SKM-1 treated with dmso at 0.1 percent for 144 hours (cell line): ENCODE measurements at regions not wholly inside any gene's neighbourhood (a gene's known extent, or its start where the extent isn't known, plus 50 kb on each side); places are given as distances from the start of the nearest gene placed in this dataset.
"Not testable (repeated sequence)": the region's sequence is repeated elsewhere in the genome, so short reads cannot be mapped to it uniquely, and the experiment has no call there.

Experiments used
- DNase-seq: peaks from one replicate; lab custom pipeline; 2025; ENCODE audit not compliant: unreplicated experiment; lab: John Stamatoyannopoulos, UW

DNA sequence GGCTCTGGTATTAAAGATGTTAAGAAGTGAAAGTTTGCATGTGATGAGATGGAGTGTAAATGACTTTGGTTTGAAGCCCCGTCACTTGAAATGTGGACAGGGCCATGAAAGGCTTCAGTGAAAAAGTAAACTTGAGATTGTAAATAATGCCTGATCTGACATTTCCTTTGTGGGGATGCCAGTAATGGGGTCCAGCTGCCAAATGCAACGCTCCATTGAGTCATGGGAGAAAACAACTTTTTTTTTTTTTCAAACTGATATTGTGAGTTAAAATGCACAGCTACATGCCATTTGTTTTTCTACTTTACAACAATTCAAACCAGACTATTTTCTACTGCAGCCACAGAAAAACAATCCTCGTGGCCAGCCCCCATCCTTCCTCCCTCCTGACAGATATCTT, 327.0 kb upstream of the TNC start:
- no peak for DNase-seq

DNA sequence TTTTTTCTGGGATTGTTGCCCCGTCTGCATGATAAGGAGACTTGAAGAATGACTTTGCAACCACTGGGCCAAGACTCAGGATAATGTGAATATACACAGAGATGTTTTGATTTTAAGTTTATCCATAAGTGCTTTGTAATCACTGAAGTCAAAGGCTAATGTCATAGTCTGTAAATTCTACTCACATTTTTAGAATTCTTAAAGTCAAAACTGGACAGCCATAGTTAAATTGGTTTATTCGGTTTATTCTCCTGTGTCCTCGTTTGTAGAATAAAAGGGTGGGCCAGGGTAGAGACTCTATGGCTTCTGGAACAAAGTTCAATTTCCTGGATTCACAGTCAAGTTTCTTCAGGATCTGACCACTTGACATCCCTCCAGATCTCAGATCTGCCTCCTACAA, 327.7 kb upstream of the TNC start:
- DNase-seq = no peak

DNA sequence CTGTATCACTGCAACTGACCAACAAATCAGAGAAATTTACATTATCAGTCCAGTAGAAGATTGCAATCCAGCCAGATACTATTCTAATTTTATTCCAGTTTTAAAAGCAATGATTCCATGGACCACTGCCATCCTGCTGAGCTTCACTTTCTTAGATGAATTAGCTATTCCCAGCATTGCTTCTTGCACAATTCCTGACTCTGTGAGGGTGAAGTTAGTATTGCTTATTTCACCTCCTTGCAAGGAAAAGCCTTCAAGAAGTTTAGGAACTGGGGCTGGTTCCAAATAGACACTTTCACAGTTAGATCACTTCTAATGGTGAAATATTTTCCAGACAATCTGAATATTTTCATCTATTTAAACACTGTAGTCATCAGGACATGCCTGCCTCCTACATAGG, 338.6 kb upstream of the TNC start:
- DNase-seq = no peak

DNA sequence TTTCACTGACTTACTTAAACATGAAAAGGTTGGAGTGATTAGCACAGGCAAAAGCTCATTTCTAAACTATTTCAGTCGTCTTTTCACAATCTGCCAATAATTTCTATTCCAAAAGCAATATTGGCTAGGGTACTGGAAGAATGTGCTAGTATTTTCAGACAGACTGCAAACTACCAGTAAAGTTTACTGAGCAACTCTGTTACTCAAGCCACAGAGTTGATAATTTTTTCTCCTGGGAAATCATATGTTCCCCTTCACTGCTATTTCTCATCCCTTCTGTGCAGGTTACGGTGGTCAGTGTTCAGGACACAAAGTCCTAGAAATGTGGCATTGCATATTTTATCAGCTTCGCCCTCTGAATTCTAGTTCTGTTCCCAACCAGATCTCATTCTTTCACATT, 343.3 kb upstream of the TNC start:
- DNase-seq = no peak

DNA sequence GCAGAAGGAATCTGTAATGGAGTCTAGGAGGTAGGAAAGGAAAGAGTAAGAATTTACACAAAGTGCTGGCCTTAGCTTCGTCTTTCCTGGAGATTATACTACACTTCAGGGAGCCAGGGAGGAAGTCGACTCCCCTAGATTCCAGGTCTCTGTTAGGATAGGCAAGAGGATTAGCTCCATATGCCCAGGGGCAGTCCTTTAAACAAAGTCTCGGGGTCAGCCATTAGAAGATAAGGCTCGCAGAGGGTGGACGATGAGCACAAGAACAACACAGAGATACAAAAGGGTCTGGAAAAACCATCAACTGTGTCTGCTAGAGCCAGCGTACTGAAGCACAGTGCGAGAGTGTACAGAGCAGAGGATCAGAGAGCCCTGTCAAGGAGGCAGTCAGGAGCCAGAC, 344.7 kb upstream of the TNC start:
- DNase-seq = no peak

DNA sequence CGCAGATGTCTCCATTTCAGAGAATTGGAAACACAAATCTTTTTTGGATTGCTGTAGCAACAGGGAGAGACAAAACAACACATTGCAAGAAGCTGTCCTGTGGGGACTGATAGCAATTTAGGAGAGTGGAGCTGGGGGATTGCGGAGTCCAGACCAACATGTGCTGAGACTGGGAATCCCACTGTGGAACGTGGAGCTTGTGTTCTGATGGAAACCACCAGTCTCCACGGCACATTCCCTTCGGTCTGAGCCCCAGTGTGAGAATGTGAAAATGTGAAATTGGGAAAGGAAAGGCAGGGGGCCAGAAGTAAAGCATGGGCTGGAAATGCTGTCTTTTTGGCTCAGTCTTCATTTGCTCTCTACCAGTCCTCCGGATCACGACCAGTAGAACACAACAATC, 348.8 kb upstream of the TNC start:
- DNase-seq = no peak

DNA sequence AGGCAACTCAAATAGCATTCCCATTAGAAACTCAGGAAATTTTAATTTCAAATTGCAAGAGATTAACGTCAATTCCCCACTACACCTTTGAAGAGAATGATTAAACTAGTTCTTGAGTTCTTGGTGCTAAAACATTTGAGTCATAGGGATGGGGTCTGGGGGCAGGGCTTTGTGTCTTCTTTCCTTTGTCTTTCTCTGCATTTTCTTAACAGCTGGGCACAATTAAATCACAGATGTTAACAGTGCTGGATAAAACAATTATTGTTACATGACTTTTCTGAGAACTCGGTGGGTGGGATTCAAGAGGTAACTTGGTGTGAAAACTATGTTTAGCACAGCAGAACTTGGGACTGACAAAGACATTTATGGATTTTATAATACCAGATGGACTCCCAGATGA, 351.9 kb upstream of the TNC start:
- no peak for DNase-seq

DNA sequence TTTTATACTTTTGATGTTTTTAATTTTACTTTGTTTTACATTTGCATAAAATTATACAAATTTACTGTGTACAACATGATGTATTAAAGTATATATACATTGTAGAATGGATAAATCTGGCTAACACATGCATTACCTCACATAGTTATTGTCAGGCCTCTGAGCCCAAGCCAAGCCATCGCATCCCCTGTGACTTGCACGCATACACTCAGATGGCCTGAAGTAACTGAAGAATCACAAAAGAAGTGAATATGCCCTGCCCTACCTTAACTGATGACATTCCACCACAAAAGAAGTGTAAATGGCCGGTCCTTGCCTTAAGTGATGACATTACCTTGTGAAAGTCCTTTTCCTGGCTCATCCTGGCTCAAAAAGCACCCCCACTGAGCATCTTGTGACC, 355.1 kb upstream of the TNC start:
- DNase-seq = not testable (repeated sequence)

DNA sequence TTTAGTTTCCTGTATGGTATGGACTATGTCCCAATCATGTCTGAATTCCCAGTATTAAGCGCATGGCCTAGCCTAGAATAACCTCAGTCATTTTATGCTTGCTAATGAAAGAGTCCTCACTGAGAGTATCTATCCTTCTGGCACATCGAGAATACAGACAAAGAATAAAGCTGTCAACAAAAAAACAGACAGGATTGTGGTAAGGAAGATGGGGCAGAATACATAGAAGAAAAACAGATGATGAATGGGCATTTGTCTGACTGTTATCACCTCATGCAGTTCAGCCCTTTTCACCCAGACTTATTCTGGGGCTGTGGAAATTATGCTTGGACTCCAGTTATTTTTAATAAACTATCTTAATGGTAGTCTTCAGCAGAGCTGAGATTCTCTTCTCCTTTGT, 363.8 kb upstream of the TNC start:
- no peak for DNase-seq

DNA sequence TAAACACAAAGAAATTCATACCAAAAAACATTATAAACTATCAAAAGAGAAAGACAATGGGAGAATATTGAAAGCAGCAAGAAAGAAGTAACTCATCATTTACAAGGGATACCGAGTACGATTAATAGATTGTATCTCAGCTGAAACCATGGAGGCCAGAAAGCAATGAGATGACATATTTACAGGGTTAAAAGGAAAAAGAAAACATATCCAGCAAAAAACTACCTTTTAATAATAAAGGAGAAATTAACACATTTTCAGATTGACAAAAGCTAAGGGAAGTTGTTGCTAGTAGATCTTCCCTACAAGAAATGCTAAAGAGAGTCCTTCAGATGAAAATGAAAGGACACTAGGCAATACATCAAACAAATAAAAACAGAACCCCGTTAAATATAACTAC, 364.8 kb upstream of the TNC start:
- DNase-seq = no peak

DNA sequence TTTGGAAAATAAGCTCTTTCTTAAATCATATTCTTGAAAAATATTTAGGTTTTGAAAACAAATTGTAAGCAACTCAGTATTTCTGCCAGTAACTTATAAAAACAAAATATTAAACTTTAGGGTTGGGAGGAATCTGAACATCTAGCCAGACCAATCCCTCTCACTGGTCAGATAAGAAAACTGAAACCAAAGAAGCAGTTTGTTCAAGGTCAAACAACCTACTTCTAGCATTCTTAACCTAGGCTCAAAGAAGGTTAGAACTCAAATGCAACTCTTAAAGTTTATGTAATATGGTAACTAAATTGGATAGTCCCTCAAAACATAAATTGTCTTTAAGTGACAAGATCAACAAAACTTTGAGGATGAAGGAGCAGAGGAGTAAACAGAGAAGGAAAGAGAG, 374.9 kb upstream of the TNC start:
- DNase-seq = no peak

DNA sequence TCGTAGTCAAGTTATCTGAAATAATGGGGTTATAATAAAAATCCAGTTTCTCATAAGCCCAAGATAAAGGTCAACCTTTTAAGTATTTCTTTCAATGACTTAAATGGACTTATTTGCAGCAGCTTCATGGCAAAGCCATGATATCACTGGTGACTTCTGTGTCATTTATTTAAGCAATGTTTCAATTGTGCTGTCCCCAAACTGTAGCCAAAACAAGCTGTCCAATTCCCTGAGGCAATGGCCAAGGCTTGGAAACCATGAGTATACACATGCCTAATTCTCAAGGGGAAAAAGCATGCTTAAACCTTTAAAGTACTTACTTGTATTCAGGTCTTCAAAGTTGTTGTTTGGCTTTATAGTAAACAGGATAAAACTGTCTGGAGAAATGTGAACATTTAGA, 376.4 kb upstream of the TNC start:
- DNase-seq = no peak

DNA sequence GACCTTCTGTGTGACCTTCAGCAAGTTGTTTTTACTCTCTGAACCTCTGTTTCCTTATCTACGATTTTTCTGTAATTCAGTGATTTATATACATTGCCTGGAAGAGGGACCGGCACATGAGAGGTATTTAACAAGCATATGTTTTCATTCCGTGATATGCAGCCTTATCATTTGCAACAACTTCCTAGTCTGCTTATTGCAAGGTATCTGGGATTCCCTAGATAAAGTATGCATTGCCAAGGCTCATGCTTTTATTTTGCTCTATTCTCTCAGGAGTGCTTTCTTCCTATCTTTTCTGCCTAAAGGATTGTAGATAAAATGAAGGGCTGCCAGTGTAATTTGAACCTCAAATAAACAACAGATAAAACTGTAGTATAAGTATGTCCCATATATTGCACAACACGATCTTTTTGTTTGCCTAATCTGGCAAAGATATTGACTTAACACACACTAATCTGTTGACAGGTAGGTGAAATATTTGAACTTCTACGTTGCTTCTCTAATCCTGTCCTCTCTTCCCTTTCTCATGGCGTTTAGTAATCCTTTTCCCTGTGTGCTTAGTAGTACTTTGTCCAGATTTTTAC, 377.2 kb upstream of the TNC start:
- no peak for DNase-seq

DNA sequence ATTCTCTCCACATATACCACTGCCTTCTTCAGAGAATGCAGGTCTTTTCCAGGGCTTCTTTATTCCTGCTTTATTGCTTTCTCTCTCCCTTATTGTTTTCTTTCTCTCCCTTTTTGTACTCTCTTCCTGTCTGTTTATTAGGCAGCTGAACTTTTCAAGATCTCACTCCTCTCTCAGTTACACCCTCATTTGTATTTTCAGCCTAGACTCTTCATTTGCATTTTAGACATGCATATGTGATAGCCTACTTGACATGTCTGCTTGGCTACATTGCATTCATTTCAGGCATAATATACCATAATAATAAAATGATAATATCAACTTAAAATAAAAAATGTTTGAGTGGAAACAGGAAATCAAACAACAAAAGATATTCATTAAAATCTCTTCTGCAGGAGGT, 377.9 kb upstream of the TNC start:
- DNase-seq = no peak

DNA sequence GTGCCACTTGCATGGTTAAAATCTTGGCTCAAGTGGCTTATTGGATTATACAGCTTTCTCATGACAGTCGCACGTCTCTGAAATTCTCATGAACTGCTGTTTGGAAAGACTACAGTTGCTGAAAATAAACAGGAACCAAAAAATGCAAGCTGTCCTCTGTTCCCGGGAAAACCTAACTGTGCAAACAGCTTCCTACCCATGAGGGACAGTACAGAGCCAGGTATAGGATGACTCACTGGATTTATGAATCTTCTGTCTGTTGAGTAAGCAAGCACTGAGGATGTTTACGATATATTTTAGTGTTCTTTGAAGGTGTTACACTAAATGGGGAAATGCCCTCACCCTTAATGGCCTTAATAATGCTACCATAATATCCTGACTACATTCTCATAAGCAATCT, 380.3 kb upstream of the TNC start:
- DNase-seq = no peak

DNA sequence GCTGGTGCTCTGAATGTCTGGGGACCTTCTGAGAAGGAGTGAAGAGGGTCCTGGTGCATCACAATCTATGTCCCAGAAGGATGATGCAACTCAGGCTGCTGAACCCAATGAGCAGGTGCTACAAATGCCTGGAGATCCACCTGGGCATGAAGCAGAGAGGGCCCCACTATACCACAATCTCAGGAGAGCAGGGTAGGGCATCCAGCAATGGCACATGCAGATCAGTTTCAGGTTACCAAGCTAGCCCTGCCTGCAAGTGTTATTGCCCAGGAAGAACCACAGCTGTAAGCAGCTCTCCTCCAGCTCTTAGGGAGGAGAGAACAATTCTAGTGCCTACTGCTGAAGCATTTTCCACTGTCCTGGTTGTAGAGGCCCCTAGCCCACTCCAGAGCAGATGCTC, 389.2 kb upstream of the TNC start:
- DNase-seq = no peak

DNA sequence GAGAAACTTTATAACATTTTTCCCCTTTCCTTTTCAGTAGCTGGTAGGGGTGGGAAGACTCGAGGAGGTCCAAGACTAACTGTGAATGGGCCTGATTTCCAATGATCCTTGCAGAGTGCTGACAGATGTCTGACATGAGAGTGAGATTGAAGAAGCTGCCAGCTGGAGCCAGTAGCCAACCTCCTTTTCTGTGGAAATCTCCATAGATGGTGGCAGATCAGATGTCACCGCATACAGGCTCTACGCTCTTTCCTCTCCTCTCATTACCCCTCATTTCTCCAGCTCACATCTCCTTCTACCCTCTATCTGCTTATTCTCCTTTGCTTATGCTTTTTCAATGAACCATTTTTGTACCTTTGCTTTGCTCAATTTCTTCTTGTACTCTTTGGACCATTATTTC, 395.2 kb upstream of the TNC start:
- DNase-seq = no peak

DNA sequence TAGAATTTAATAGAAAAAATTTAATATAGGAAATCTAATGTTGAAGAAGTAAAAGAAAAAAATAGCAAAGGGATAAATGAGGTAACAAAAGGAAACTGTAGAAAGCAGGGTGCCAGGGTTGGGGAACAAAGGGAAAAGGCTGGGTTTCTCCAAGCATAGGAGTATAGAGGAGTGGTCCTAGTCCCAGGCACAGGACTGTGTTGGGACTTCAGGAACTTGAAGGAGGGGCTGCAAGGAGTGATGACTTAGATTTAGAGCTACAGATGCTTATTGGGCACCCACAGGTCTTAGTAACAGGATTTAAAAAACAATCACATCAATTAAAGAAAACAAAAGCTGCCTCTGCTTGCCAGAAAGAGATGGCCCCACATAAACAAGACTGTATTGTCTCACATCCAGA, 396.5 kb upstream of the TNC start:
- no peak for DNase-seq

DNA sequence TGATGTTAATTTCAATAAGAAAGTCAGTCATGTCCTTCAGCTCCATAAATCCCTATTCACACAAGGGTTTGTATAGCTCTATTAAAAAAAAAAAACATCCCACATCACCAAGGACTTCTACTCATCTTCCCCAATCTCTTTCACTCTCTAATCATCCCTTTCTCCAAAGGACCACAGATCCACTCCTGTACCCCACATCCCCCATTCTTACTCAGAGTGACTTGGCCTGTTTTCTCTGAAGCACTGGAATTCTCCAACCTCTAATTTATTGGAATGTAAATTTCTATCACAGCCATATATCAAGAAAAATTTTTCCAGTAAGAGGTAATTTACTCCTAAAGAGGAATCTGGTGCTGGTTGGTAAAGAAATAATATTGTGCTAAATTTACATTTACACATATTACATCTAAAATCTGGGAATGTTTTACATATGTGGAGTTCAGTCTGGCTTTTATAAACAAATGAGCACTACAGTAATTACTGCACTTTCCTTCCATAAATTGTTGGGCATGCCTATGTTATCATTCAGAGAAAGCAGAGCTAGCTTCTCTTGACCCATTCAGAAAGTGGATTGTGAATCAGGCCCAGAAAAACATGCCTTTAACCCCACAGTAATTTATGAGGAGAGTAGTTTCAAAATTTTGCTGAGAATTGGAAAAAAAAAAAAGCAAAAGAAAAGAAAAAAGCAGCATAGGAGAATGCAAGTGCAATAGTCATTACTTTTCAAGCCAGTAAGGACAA, 399.5 kb upstream of the TNC start:
- no peak for DNase-seq

DNA sequence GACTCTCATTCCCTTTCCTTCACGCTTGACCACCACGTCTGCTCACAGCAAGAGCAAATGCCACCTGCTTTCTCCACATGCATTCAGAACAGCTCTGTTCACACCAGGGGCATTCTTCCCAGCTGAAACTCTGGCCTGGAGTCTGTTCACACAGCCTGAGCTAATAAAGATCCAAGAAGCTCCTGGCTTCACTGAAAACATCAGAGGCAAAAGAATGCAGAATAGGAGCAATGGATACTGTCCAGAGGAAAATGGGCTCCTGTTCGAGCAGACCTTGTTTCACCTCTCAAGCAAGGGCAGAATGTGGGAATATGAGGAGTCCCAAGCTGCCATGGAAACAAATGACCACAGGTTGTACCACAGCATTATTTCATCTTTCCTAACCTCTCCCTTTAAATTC, 402.7 kb upstream of the TNC start:
- no peak for DNase-seq

DNA sequence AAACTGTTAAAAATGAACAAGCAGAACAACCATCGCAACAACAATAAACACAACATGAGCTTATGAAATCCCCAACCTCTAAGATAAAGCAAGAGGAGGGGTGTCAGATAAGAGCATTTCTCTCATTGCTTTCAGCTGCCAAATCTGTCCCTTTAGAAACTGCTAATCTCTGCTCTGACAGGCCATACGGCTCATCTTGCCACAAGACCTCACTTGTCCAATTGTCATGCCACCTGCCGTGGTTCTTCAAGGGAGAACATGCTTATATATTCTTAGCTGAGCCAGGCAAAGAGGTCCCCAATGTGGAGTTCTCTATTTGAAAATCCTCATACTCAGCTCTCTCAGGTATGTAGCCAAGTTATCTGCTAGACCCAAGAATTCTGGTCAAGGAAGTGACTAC, 405.0 kb upstream of the TNC start:
- no peak for DNase-seq

DNA sequence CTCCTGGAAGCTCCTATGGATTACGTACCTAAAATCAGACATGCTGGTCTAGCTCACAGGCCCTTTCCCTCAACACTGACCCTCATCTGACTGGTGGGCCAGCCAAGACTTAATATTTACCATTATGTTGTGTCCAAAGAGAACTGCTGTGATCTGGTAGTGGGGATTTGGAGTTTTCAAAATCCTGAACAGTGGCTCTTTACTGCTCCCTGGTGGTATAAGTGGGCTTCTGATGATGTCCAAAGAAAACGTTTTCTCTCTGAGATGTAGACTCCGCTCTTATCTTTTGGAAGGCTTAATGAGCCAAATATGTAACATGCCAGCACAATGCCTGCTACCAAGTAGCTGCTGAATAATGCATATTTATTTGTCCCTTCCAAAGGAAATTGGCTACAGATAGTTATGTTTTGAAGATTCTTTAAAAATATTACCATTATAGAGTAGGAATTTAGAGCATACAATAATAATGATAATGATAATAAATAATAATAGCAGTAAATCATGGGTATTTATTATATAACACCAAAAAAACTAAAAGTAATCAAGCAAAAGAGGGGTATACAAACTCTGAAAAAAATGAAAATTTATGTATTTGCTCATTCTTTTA, 406.6 kb upstream of the TNC start:
- DNase-seq = no peak
